NCI-H2196 treated with DMSO at 0.1 percent for 48 hours (cell line): ENCODE measurements at regions not wholly inside any gene's neighbourhood (a gene's known extent, or its start where the extent isn't known, plus 50 kb on each side); places are given as distances from the start of the nearest gene placed in this dataset.

ENCODE experiments used
- DNase-seq: peaks from one replicate; lab custom pipeline; 2025; ENCODE audit not compliant: unreplicated experiment; lab: John Stamatoyannopoulos, UW

GRCh38 chr14:55734731-55735130, 154.7 kb downstream of the KTN1 start:
- DNase-seq = no peak

- DNase-seq = no peak
Observed at GRCh38 chr14:55739967-55740648, 160.1 kb downstream of the KTN1 start.

- no peak for DNase-seq
Observed at GRCh38 chr14:55740649-55740989, 160.6 kb downstream of the KTN1 start.

- DNase-seq = no peak
Observed at GRCh38 chr14:55741240-55741639, 161.2 kb downstream of the KTN1 start.

- no peak for DNase-seq
Observed at GRCh38 chr14:55743551-55743950, 163.5 kb downstream of the KTN1 start.

GRCh38 chr14:55744321-55744720, 164.3 kb downstream of the KTN1 start:
- DNase-seq = no peak

GRCh38 chr14:55745906-55746305, 165.9 kb downstream of the KTN1 start:
- DNase-seq = no peak

GRCh38 chr14:55746558-55746957, 166.6 kb downstream of the KTN1 start:
- no peak for DNase-seq

- DNase-seq = no peak
Observed at GRCh38 chr14:55747186-55747585, 167.2 kb downstream of the KTN1 start.

- DNase-seq = no peak
Observed at GRCh38 chr14:55749201-55749812, 169.3 kb downstream of the KTN1 start.

GRCh38 chr14:55749946-55750345, 169.9 kb downstream of the KTN1 start:
- no peak for DNase-seq

- no peak for DNase-seq
Observed at GRCh38 chr14:55752580-55753390, 172.8 kb downstream of the KTN1 start.

- no peak for DNase-seq
Observed at GRCh38 chr14:55754471-55754870, 174.5 kb downstream of the KTN1 start.

- DNase-seq = no peak
Observed at GRCh38 chr14:55754871-55755270, 174.9 kb downstream of the KTN1 start.

GRCh38 chr14:55756078-55756477, 176.1 kb downstream of the KTN1 start:
- no peak for DNase-seq

- no peak for DNase-seq
Observed at GRCh38 chr14:55756557-55756956, 176.6 kb downstream of the KTN1 start.

- no peak for DNase-seq
Observed at GRCh38 chr14:55758796-55759195, 178.8 kb downstream of the KTN1 start.

- DNase-seq = no peak
Observed at GRCh38 chr14:55760789-55761566, 181.0 kb downstream of the KTN1 start.

GRCh38 chr14:55761651-55762050, 181.6 kb downstream of the KTN1 start:
- no peak for DNase-seq

GRCh38 chr14:55762595-55763232, 182.7 kb downstream of the KTN1 start:
- DNase-seq = no peak

GRCh38 chr14:55764784-55765183, 184.8 kb downstream of the KTN1 start:
- DNase-seq = no peak
